Spleen (tissue), 11 donors: ENCODE measurements at regions not wholly inside any gene's neighbourhood (a gene's known extent, or its start where the extent isn't known, plus 50 kb on each side); places are given as distances from the start of the nearest gene placed in this dataset.

Experiments
- DNase-seq: peaks from one replicate; pipeline ENCODE4 v3.0.0-alpha.2; 2020
- H3K27ac ChIP-seq, 8 donors: fragments of 200-600 bp; sonication (generic) in 7 of 8; 1 replicate in 4 of 8; 2 replicates in 4 of 8; pipeline versions ENCODE4 v1.5.0 to v1.8.0; 2016 to 2021; ENCODE audit warnings: inconsistent platforms in 4 of 8, mild to moderate bottlenecking in 4 of 8, moderate library complexity in 1 of 8
- H3K27me3 ChIP-seq, 7 donors: fragments of 200-600 bp; sonication (generic) in 6 of 7; replicated peaks in 1 of 7; 1 replicate in 4 of 7; 2 replicates in 3 of 7; pipeline versions ENCODE4 v1.5.0 to v1.8.0; 2016 to 2021; ENCODE audit warnings: inconsistent platforms in 3 of 7, mild to moderate bottlenecking in 1 of 7
- H3K36me3 ChIP-seq, 6 donors: fragments of 200-600 bp; sonication (generic) in 5 of 6; 1 replicate in 4 of 6; 2 replicates in 2 of 6; pipeline versions ENCODE4 v1.5.0 to v1.8.0; 2016 to 2021; ENCODE audit warnings: inconsistent platforms in 2 of 6
- H3K4me1 ChIP-seq, 6 donors: fragments of 200-600 bp; sonication (generic) in 5 of 6; 1 replicate in 3 of 6; 2 replicates in 3 of 6; pipeline versions ENCODE4 v1.5.0 to v1.8.0; 2016 to 2021; ENCODE audit warnings: inconsistent platforms in 3 of 6
- H3K4me3 ChIP-seq, 8 donors: fragments of 200-600 bp; sonication (generic) in 7 of 8; 1 replicate in 4 of 8; 2 replicates in 4 of 8; pipeline versions ENCODE4 v1.5.0 to v1.8.0; 2016 to 2021; ENCODE audit warnings: inconsistent platforms in 4 of 8, mild to moderate bottlenecking in 4 of 8, moderate library complexity in 2 of 8
- H3K9me3 ChIP-seq, 8 donors: fragments of 200-600 bp; sonication (generic) in 7 of 8; 1 replicate in 4 of 8; 2 replicates in 4 of 8; pipeline versions ENCODE4 v1.5.0 to v1.8.0; 2016 to 2021; ENCODE audit warnings: inconsistent platforms in 4 of 8
- POLR2A ChIP-seq, 3 donors: fragments of 450-650 bp; IDR thresholded peaks; one replicate each; pipeline ENCODE4 v1.5.1; 2017; ENCODE audit warnings: antibody characterized with exemption in 3 of 3, mild to moderate bottlenecking in 1 of 3
- POLR2AphosphoS5 ChIP-seq, 3 donors: sonication (generic); formaldehyde crosslinking; IDR thresholded peaks; one replicate each; pipeline ENCODE4 v1.5.1; 2017; ENCODE audit warnings: antibody characterized with exemption in 3 of 3
- WGBS, 5 donors: extraction: QIAGEN DNeasy Blood & Tissue Kit in 3 of 5; methylation state at CpG; one replicate each; pipeline versions ENCODE4 v1.1.5 to v1.1.7; 2013 to 2018; 5-methylcytosine and 5-hydroxymethylcytosine counted together
- intact Hi-C: fragments of 100-400 bp; cut with DNase I; formaldehyde crosslinking; loops from one replicate; pipeline ENCODE4 v1.15.0; 2023; ENCODE audit warnings: low total_unique reads
- TF ChIP-seq, protein P1 (sequence below), 11 experiments: fragments of 200-600 bp in 7 of 11; fragments of 450-650 bp in 4 of 11; sonication (generic) in 4 of 11; IDR thresholded peaks in 8 of 11; conservative IDR thresholded peaks in 3 of 11; 1 replicate in 7 of 11; 2 replicates in 4 of 11; pipeline versions ENCODE4 v1.4.0 to v1.8.0; 2016 to 2021; ENCODE audit warnings: antibody characterized with exemption in 11 of 11, inconsistent platforms in 4 of 11, mild to moderate bottlenecking in 1 of 11
- donor health status: healthy with polysubstance abuse.
- donor health status: DM: no; HTN: no; CAD: no; lungs with moderate emphysema.
- donor health status: DM: no; HTN: no; CAD: no.
- donor health status: Bipolar disorder and iron deficiency.
- donor health status: healthy.
- donor health status: DM: no; HTN: no; CAD: no.
- donor health status: DM: yes; HTN: yes; CAD: no.

DNA sequence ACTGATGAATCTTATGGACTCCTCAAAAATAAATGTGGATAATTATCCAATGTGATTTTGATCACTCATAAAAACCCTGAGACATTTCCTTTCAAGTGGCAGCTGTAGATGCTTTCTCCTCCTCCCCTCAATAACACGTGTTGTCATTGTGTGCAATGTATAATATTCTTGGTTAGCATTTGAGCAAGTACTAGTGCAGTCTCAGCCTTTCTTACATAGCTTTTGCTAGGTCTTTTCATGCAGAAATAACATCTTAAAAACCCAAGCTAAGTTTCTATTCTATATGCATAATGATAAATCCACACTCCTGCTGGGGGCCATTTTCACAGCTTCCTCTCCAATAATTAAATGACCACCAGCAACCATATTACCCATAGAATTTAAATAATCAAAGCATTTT, 1835.2 kb upstream of the NUDT12 start:
- Histone ChIP-seq H3K27ac (no peak overlapping the region), H3K9me3 (peaks cover 0 to 8% (median 1%) of the 10 kb centered on the region in 8 donors), H3K27me3 (no peaks in the 10 kb centered on the region), H3K4me1 (no peaks in the 10 kb centered on the region), H3K4me3 (no peak overlapping the region), H3K36me3 (no peaks in the 10 kb centered on the region)
- WGBS, 5 donors: 50 to 79% (median 69%) methylated on average over 1 of the region's 1 CpG
- no peak for DNase-seq
- TF ChIP-seq, protein P1, sequence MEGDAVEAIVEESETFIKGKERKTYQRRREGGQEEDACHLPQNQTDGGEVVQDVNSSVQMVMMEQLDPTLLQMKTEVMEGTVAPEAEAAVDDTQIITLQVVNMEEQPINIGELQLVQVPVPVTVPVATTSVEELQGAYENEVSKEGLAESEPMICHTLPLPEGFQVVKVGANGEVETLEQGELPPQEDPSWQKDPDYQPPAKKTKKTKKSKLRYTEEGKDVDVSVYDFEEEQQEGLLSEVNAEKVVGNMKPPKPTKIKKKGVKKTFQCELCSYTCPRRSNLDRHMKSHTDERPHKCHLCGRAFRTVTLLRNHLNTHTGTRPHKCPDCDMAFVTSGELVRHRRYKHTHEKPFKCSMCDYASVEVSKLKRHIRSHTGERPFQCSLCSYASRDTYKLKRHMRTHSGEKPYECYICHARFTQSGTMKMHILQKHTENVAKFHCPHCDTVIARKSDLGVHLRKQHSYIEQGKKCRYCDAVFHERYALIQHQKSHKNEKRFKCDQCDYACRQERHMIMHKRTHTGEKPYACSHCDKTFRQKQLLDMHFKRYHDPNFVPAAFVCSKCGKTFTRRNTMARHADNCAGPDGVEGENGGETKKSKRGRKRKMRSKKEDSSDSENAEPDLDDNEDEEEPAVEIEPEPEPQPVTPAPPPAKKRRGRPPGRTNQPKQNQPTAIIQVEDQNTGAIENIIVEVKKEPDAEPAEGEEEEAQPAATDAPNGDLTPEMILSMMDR (IDR thresholded peaks at IDR 0.05 in 8 of 11, conservative IDR thresholded peaks at IDR 0.05 in 3 of 11): no peak
- no peak for TF ChIP-seq POLR2AphosphoS5 (IDR thresholded peaks at IDR 0.05)
- no peak for TF ChIP-seq POLR2A (IDR thresholded peaks at IDR 0.05)
- intact Hi-C loops: no loop called here

DNA sequence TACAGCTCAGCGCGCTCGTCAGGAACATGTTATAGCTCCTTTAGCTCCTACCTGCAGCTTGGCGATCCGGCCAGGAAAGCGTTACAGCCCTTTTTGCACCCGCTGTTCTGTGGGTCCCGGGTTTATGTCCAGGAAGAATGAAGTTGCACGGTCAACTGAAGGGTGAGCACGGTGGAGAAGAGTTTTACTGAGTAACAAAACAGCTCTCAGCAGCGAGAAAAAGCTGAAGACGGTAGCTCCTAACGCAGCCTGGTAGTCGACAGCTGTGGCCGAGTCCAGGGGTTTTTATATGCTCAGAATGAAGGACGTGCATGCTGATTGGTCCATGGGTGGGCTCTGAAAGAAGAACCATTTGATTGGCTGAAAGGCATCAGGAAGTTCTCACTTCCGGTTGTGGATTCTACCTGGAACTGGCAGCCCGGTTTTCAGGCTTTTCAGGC, 1830.1 kb upstream of the NUDT12 start:
- Histone ChIP-seq H3K27me3 (no peaks in the 10 kb centered on the region), H3K27ac (no peak overlapping the region), H3K4me3 (no peak overlapping the region), H3K36me3 (no peaks in the 10 kb centered on the region), H3K4me1 (no peaks in the 10 kb centered on the region), H3K9me3 (peaks cover 0 to 19% (median 9%) of the 10 kb centered on the region in 8 donors)
- WGBS, 5 donors: 88 to 95% (median 92%) methylated on average over 18 of the region's 18 CpGs
- no peak for DNase-seq
- TF ChIP-seq POLR2A (IDR thresholded peaks at IDR 0.05) (no peak), POLR2AphosphoS5 (IDR thresholded peaks at IDR 0.05) (no peak)
- TF ChIP-seq, protein P1 (IDR thresholded peaks at IDR 0.05 in 8 of 11, conservative IDR thresholded peaks at IDR 0.05 in 3 of 11): no peak
- intact Hi-C loops: no loop called here

DNA sequence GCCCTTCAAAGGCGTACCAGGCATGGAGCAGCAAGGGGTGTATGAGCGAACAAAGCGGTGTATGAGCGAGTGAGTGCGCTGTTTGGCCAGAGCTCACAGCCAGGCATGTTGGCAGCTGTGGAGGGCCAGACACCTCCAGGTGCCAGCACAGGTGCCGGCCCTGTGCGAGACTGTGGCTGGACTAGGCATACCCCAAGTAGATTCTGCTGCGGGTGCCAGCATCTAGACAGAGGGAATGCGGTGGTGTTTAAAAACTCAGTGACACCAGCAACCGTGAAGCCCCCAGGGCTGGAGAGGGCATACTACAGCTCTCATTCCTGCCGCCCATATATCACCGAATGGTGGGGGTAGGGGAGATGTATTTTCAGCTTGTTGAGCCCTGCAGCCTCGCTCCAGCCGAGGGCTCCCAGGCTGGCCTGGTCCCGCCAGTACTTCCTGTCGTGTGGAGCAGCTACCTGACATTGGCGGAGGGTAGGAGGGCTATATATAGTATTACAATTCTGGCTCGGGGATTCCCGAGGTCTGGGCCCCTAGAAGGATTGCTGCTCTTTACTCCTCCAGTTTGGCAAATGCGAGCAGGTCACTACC, 1829.6 kb upstream of the NUDT12 start:
- Histone ChIP-seq H3K27ac (no peak overlapping the region), H3K4me1 (no peaks in the 10 kb centered on the region), H3K4me3 (no peak overlapping the region), H3K36me3 (no peaks in the 10 kb centered on the region), H3K9me3 (peaks cover 0 to 19% (median 9%) of the 10 kb centered on the region in 8 donors), H3K27me3 (no peaks in the 10 kb centered on the region)
- WGBS, 5 donors: 87 to 97% (median 92%) methylated on average over 17 to 20 of the region's 20 CpGs
- DNase-seq: peak; percentile 66
- intact Hi-C loops: no loop called here
- TF ChIP-seq POLR2A (IDR thresholded peaks at IDR 0.05) (no peak), POLR2AphosphoS5 (IDR thresholded peaks at IDR 0.05) (no peak)
- TF ChIP-seq, protein P1 (IDR thresholded peaks at IDR 0.05 in 8 of 11, conservative IDR thresholded peaks at IDR 0.05 in 3 of 11): no peak

DNA sequence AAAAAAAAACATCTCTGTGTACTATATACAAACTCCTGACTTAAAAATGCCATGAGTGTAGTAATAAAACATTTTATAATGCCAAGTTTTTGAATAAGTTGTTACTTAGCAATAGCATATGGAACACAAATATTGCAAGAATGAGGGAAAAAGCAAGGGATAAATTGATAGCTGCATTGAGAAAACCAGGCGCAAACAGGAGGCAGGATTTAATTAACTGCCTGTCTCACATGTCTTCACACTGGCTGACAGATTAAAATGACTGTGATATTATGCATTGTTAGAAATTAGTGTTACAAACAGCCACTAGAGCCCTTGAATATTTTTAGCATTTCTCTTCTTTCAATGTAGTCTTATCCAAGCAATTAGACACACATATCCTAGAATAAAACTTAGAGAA, 1817.5 kb upstream of the NUDT12 start:
- 91 to 97% (median 94%) methylated on average over 1 of the region's 1 CpG for WGBS, 5 donors
- Histone ChIP-seq H3K4me1 (no peaks in the 10 kb centered on the region), H3K4me3 (no peak overlapping the region), H3K36me3 (no peaks in the 10 kb centered on the region), H3K27ac (no peak overlapping the region), H3K9me3 (peaks cover 0 to 18% (median 8%) of the 10 kb centered on the region in 8 donors), H3K27me3 (no peaks in the 10 kb centered on the region)
- TF ChIP-seq POLR2AphosphoS5 (IDR thresholded peaks at IDR 0.05) (no peak), POLR2A (IDR thresholded peaks at IDR 0.05) (no peak)
- TF ChIP-seq, protein P1 (IDR thresholded peaks at IDR 0.05 in 8 of 11, conservative IDR thresholded peaks at IDR 0.05 in 3 of 11): no peak
- intact Hi-C loops: no loop called here
- DNase-seq: no peak
